ENCODE measurements at regions not wholly inside any gene's neighbourhood (a gene's known extent, or its start where the extent isn't known, plus 50 kb on each side); places are given as distances from the start of the nearest gene placed in this dataset.

DNA sequence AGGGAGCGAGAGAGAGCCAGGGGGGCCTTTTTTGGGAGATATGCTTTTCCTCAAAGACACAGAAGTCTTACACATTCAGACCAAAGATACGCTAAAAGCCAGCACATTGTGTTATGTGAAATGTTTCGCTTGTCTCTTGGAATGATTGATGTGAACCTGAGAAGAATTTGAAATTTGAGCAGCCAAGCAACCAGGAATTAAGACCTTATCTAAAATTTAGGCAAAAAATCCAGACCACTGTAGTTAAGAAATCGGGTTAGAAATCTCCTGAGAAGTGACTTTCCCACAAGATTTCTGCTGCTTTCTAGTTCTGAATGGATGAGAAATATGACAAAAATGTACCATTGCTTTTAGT lies 223.2 kb upstream of the GMDS start:
- no peak overlapping the region for H3K9ac ChIP-seq (ENCODE audit: low read length)
- no peak overlapping the region for H2AFZ ChIP-seq (ENCODE audit: low read length)
- H3K27me3 ChIP-seq (ENCODE audit: insufficient read depth, low read length) = no peaks in the 10 kb centered on the region
- no peaks in the 10 kb centered on the region for H3K79me2 ChIP-seq (ENCODE audit: insufficient read depth, low read length)
- H3F3A ChIP-seq (ENCODE audit: insufficient read depth, low read length) = no peaks in the 10 kb centered on the region
- H3K4me1 ChIP-seq (ENCODE audit: insufficient read depth, low read length, severe bottlenecking) = no peaks in the 10 kb centered on the region
- H3K9me2 ChIP-seq (ENCODE audit: low read depth, low read length) = no peaks in the 10 kb centered on the region
- no peak overlapping the region for H3K4me2 ChIP-seq (ENCODE audit: low read length)
- H4K20me1 ChIP-seq (ENCODE audit: insufficient read depth, low read length) = no peaks in the 10 kb centered on the region
- H3K9me3 ChIP-seq (ENCODE audit: low read length) = no peaks in the 10 kb centered on the region
- H3K27ac ChIP-seq (ENCODE audit: low read depth, low read length, poor library complexity, severe bottlenecking) = no peak overlapping the region
- no peak overlapping the region for H3K4me3 ChIP-seq (ENCODE audit: low read depth, low read length, poor library complexity, severe bottlenecking)
- no peak for TF ChIP-seq EZH2 (IDR thresholded peaks at IDR 0.05; ENCODE audit: borderline replicate concordance, low read length)
- TF ChIP-seq, protein P1, sequence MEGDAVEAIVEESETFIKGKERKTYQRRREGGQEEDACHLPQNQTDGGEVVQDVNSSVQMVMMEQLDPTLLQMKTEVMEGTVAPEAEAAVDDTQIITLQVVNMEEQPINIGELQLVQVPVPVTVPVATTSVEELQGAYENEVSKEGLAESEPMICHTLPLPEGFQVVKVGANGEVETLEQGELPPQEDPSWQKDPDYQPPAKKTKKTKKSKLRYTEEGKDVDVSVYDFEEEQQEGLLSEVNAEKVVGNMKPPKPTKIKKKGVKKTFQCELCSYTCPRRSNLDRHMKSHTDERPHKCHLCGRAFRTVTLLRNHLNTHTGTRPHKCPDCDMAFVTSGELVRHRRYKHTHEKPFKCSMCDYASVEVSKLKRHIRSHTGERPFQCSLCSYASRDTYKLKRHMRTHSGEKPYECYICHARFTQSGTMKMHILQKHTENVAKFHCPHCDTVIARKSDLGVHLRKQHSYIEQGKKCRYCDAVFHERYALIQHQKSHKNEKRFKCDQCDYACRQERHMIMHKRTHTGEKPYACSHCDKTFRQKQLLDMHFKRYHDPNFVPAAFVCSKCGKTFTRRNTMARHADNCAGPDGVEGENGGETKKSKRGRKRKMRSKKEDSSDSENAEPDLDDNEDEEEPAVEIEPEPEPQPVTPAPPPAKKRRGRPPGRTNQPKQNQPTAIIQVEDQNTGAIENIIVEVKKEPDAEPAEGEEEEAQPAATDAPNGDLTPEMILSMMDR (IDR thresholded peaks at IDR 0.05; ENCODE audit: low read length) = no peak
- H3K36me3 ChIP-seq (ENCODE audit: insufficient read depth, low read length) = no peaks in the 10 kb centered on the region

DNA sequence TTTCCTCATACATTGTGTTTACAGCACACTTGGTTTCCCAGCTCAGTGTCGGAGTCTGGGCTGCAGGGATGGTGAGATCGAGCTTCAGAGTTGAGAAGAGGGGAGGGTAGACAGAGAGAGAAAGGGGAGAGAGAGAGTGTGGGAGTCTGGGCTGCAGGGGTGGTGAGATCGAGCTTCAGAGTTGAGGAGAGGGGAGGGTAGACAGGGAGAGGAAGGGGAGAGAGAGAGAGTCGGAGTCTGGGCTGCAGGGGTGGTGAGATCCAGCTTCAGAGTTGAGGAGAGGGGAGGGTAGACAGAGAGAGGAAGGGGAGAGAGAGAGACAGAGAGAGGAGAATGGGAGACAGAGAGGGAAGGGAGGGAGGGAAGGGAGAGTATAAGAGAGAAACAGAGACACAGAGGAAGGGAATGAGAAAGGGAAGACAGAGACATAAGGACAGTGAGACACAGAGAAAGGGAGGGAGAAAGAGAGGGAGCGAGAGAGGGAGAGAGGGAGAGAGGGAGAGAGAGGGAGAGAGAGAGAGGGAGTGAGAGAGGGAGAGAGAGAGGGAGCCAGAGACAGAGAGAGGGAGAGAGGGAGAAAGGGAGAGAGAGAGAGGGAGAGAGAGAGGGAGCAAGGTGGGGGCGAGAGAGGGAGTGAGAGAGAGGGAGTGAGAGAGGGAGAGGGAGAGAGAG lies 222.7 kb upstream of the GMDS start:
- Histone ChIP-seq H3K79me2 (ENCODE audit: insufficient read depth, low read length) (no peaks in the 10 kb centered on the region), H3F3A (ENCODE audit: insufficient read depth, low read length) (no peaks in the 10 kb centered on the region), H3K9me2 (ENCODE audit: low read depth, low read length) (no peaks in the 10 kb centered on the region), H3K4me3 (ENCODE audit: low read depth, low read length, poor library complexity, severe bottlenecking) (no peak overlapping the region), H3K27ac (ENCODE audit: low read depth, low read length, poor library complexity, severe bottlenecking) (no peak overlapping the region), H2AFZ (ENCODE audit: low read length) (no peak overlapping the region), H3K9me3 (ENCODE audit: low read length) (no peaks in the 10 kb centered on the region), H4K20me1 (ENCODE audit: insufficient read depth, low read length) (no peaks in the 10 kb centered on the region), H3K4me1 (ENCODE audit: insufficient read depth, low read length, severe bottlenecking) (no peaks in the 10 kb centered on the region), H3K36me3 (ENCODE audit: insufficient read depth, low read length) (no peaks in the 10 kb centered on the region), H3K4me2 (ENCODE audit: low read length) (no peak overlapping the region), H3K27me3 (ENCODE audit: insufficient read depth, low read length) (no peaks in the 10 kb centered on the region), H3K9ac (ENCODE audit: low read length) (no peak overlapping the region)
- TF ChIP-seq, protein P1 (IDR thresholded peaks at IDR 0.05; ENCODE audit: low read length) = no peak
- TF ChIP-seq EZH2 (IDR thresholded peaks at IDR 0.05; ENCODE audit: borderline replicate concordance, low read length) = no peak

DNA sequence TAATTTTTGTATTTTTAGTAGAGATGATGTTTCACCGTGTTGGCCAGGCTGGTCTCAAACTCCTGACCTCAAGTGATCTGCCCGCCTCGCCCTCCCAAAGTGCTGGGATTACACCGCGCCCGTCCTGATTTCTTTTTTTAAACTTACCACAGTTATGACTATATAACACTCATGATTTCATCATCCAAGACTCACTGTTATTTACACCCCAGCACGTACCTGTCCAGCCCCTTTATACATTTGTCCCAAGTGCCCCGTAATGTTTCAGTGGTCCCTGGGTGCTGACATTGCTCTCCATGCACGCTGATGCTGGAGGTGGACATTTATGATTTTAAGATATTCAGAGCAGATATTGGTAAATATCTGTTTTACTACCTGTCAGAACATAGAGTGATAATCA lies 219.9 kb upstream of the GMDS start:
- Histone ChIP-seq H3K27me3 (ENCODE audit: insufficient read depth, low read length) (no peaks in the 10 kb centered on the region), H2AFZ (ENCODE audit: low read length) (no peak overlapping the region), H3K9me3 (ENCODE audit: low read length) (no peaks in the 10 kb centered on the region)

More for the DNA sequence above, 219.9 kb upstream of the GMDS start:
- Histone ChIP-seq H3K4me1 (ENCODE audit: insufficient read depth, low read length, severe bottlenecking) (no peaks in the 10 kb centered on the region), H3K27ac (ENCODE audit: low read depth, low read length, poor library complexity, severe bottlenecking) (no peak overlapping the region), H3K9me2 (ENCODE audit: low read depth, low read length) (no peaks in the 10 kb centered on the region), H3K9ac (ENCODE audit: low read length) (no peak overlapping the region), H3K4me3 (ENCODE audit: low read depth, low read length, poor library complexity, severe bottlenecking) (no peak overlapping the region), H3K36me3 (ENCODE audit: insufficient read depth, low read length) (no peaks in the 10 kb centered on the region), H3K79me2 (ENCODE audit: insufficient read depth, low read length) (no peaks in the 10 kb centered on the region), H4K20me1 (ENCODE audit: insufficient read depth, low read length) (no peaks in the 10 kb centered on the region), H3F3A (ENCODE audit: insufficient read depth, low read length) (no peaks in the 10 kb centered on the region), H3K4me2 (ENCODE audit: low read length) (no peak overlapping the region)
- no peak for TF ChIP-seq EZH2 (IDR thresholded peaks at IDR 0.05; ENCODE audit: borderline replicate concordance, low read length)
- TF ChIP-seq, protein P1 (IDR thresholded peaks at IDR 0.05; ENCODE audit: low read length) = no peak

Measured in OCI-LY1 (cell line).